Hematopoietic multipotent progenitor cell treated with erythropoietin and hydrocortisone succinate and interleukin-3 and kit ligand, for 4 days (in vitro differentiated cells): ENCODE measurements at regions not wholly inside any gene's neighbourhood (a gene's known extent, or its start where the extent isn't known, plus 50 kb on each side); places are given as distances from the start of the nearest gene placed in this dataset.

Source experiments
- DNase-seq: peaks from one replicate; pipeline ENCODE4 v3.0.0-alpha.2; 2015

GRCh38 chr7:17617380-17617779, 318.9 kb downstream of the AHR start:
- DNase-seq, result no peak

GRCh38 chr7:17617857-17618651, 319.6 kb downstream of the AHR start:
- no peak for DNase-seq

GRCh38 chr7:17618652-17618974, 320.2 kb downstream of the AHR start:
- DNase-seq, result no peak

- DNase-seq, result no peak
Observed at GRCh38 chr7:17619196-17619818, 320.9 kb downstream of the AHR start.

GRCh38 chr7:17620566-17620965, 319.7 kb downstream of the SNX13 start:
- DNase-seq, result no peak

- DNase-seq, result peak; percentile 3
Observed at GRCh38 chr7:17622451-17622850, 317.8 kb downstream of the SNX13 start.

GRCh38 chr7:17623546-17624185, 316.6 kb downstream of the SNX13 start:
- DNase-seq, result no peak

- no peak for DNase-seq
Observed at GRCh38 chr7:17624379-17624778, 315.9 kb downstream of the SNX13 start.

GRCh38 chr7:17625043-17625442, 315.3 kb downstream of the SNX13 start:
- no peak for DNase-seq

- peak; percentile 17 for DNase-seq
Observed at GRCh38 chr7:17626235-17626634, 314.1 kb downstream of the SNX13 start.

- DNase-seq, result no peak
Observed at GRCh38 chr7:17631061-17631460, 309.2 kb downstream of the SNX13 start.

- DNase-seq, result no peak
Observed at GRCh38 chr7:17632384-17632783, 307.9 kb downstream of the SNX13 start.

GRCh38 chr7:17633067-17633466, 307.2 kb downstream of the SNX13 start:
- no peak for DNase-seq

GRCh38 chr7:17638727-17639126, 301.6 kb downstream of the SNX13 start:
- peak; percentile 53 for DNase-seq

- peak; percentile 72 for DNase-seq
Observed at GRCh38 chr7:17640730-17641377, 299.4 kb downstream of the SNX13 start.

- DNase-seq, result no peak
Observed at GRCh38 chr7:17645500-17645899, 294.8 kb downstream of the SNX13 start.

- peak; percentile 42 for DNase-seq
Observed at GRCh38 chr7:17646253-17646956, 293.9 kb downstream of the SNX13 start.

GRCh38 chr7:17651341-17651740, 289.0 kb downstream of the SNX13 start:
- no peak for DNase-seq

GRCh38 chr7:17651863-17652385, 288.4 kb downstream of the SNX13 start:
- no peak for DNase-seq

- DNase-seq, result peak; percentile 26
Observed at GRCh38 chr7:17654940-17655339, 285.4 kb downstream of the SNX13 start.

- no peak for DNase-seq
Observed at GRCh38 chr7:17659126-17659525, 281.2 kb downstream of the SNX13 start.

- DNase-seq, result no peak
Observed at GRCh38 chr7:17660116-17660515, 280.2 kb downstream of the SNX13 start.
